WTC11 (cell line): ENCODE measurements at regions not wholly inside any gene's neighbourhood (a gene's known extent, or its start where the extent isn't known, plus 50 kb on each side); places are given as distances from the start of the nearest gene placed in this dataset.

ENCODE experiments used
- CBFB ChIP-seq: sonication (generic); formaldehyde crosslinking; IDR thresholded peaks from 2 replicates; pipeline ENCODE4 v1.8.1; 2022; ENCODE audit warnings: mild to moderate bottlenecking, low read depth, missing genetic modification reagents
- CREB1 ChIP-seq: sonication (generic); formaldehyde crosslinking; IDR thresholded peaks from 2 replicates; pipeline ENCODE4 v1.8.0; 2023; ENCODE audit warnings: mild to moderate bottlenecking, missing genetic modification reagents
- ESRRA ChIP-seq: sonication (generic); formaldehyde crosslinking; IDR thresholded peaks from 2 replicates; pipeline ENCODE4 v1.8.1; 2022; ENCODE audit warnings: mild to moderate bottlenecking, missing genetic modification reagents, borderline replicate concordance
- NFE2L1 ChIP-seq: sonication (generic); formaldehyde crosslinking; IDR thresholded peaks from 2 replicates; pipeline ENCODE4 v1.8.1; 2023; ENCODE audit warnings: missing genetic modification reagents
- SP1 ChIP-seq: sonication (generic); formaldehyde crosslinking; conservative IDR thresholded peaks from 2 replicates; pipeline ENCODE4 v1.8.1; 2022; ENCODE audit warnings: missing genetic modification reagents
- TF ChIP-seq, protein P1 (sequence below): fragments of 200-600 bp; IDR thresholded peaks from 2 replicates; pipeline ENCODE4 v1.8.0; 2022; ENCODE audit warnings: antibody characterized with exemption
- TF ChIP-seq, protein P2 (sequence below): sonication (generic); formaldehyde crosslinking; IDR thresholded peaks from 2 replicates; pipeline ENCODE4 v1.8.1; 2023; ENCODE audit warnings: mild to moderate bottlenecking, moderate library complexity, missing genetic modification reagents
- TF ChIP-seq, protein P3 (sequence below): fragments of 250-450 bp; sonication (Bioruptor Pico); IDR thresholded peaks from 2 replicates; pipeline ENCODE4 v1.9.0; 2021; ENCODE audit warnings: mild to moderate bottlenecking
- TF ChIP-seq, protein P4 (sequence below): sonication (generic); formaldehyde crosslinking; IDR thresholded peaks from 2 replicates; pipeline ENCODE4 v1.8.1; 2023; ENCODE audit warnings: mild to moderate bottlenecking, missing genetic modification reagents, moderate library complexity

DNA sequence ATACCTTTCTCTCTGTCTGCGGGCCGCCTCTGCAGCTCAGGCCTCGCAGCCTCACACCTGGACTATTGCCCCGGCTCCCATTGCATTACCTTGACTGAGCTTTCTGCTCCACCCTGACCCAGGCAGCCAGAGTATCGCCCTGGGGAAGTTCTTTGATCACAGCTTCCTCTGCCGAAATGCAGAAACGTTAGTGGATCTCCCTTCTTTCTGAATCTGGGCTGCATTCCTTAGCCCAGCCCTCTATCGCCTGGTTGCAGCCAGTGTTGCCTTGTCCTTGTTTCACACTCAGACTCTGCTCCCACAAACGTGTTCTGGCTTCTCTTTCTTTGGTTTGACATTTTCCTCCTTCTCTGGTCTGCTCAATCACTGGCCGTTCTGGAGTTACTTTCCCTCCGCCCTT is 195.7 kb downstream of the ADAMTS15 start:
- TF ChIP-seq, protein P1, sequence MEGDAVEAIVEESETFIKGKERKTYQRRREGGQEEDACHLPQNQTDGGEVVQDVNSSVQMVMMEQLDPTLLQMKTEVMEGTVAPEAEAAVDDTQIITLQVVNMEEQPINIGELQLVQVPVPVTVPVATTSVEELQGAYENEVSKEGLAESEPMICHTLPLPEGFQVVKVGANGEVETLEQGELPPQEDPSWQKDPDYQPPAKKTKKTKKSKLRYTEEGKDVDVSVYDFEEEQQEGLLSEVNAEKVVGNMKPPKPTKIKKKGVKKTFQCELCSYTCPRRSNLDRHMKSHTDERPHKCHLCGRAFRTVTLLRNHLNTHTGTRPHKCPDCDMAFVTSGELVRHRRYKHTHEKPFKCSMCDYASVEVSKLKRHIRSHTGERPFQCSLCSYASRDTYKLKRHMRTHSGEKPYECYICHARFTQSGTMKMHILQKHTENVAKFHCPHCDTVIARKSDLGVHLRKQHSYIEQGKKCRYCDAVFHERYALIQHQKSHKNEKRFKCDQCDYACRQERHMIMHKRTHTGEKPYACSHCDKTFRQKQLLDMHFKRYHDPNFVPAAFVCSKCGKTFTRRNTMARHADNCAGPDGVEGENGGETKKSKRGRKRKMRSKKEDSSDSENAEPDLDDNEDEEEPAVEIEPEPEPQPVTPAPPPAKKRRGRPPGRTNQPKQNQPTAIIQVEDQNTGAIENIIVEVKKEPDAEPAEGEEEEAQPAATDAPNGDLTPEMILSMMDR: no peak
- TF ChIP-seq, protein P2, sequence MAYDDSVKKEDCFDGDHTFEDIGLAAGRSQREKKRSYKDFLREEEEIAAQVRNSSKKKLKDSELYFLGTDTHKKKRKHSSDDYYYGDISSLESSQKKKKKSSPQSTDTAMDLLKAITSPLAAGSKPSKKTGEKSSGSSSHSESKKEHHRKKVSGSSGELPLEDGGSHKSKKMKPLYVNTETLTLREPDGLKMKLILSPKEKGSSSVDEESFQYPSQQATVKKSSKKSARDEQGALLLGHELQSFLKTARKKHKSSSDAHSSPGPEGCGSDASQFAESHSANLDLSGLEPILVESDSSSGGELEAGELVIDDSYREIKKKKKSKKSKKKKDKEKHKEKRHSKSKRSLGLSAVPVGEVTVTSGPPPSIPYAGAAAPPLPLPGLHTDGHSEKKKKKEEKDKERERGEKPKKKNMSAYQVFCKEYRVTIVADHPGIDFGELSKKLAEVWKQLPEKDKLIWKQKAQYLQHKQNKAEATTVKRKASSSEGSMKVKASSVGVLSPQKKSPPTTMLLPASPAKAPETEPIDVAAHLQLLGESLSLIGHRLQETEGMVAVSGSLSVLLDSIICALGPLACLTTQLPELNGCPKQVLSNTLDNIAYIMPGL (CRISPR knock-in tag): no peak
- TF ChIP-seq ESRRA (CRISPR knock-in tag) (no peak), CBFB (CRISPR knock-in tag) (no peak), CREB1 (CRISPR knock-in tag) (no peak), SP1 (CRISPR knock-in tag) (no peak), NFE2L1 (no peak)
- TF ChIP-seq, protein P3, sequence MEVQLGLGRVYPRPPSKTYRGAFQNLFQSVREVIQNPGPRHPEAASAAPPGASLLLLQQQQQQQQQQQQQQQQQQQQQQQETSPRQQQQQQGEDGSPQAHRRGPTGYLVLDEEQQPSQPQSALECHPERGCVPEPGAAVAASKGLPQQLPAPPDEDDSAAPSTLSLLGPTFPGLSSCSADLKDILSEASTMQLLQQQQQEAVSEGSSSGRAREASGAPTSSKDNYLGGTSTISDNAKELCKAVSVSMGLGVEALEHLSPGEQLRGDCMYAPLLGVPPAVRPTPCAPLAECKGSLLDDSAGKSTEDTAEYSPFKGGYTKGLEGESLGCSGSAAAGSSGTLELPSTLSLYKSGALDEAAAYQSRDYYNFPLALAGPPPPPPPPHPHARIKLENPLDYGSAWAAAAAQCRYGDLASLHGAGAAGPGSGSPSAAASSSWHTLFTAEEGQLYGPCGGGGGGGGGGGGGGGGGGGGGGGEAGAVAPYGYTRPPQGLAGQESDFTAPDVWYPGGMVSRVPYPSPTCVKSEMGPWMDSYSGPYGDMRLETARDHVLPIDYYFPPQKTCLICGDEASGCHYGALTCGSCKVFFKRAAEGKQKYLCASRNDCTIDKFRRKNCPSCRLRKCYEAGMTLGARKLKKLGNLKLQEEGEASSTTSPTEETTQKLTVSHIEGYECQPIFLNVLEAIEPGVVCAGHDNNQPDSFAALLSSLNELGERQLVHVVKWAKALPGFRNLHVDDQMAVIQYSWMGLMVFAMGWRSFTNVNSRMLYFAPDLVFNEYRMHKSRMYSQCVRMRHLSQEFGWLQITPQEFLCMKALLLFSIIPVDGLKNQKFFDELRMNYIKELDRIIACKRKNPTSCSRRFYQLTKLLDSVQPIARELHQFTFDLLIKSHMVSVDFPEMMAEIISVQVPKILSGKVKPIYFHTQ: no peak
- TF ChIP-seq, protein P4, sequence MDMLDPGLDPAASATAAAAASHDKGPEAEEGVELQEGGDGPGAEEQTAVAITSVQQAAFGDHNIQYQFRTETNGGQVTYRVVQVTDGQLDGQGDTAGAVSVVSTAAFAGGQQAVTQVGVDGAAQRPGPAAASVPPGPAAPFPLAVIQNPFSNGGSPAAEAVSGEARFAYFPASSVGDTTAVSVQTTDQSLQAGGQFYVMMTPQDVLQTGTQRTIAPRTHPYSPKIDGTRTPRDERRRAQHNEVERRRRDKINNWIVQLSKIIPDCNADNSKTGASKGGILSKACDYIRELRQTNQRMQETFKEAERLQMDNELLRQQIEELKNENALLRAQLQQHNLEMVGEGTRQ (CRISPR knock-in tag): no peak
